ENCODE measurements at regions not wholly inside any gene's neighbourhood (a gene's known extent, or its start where the extent isn't known, plus 50 kb on each side); places are given as distances from the start of the nearest gene placed in this dataset.

DNA sequence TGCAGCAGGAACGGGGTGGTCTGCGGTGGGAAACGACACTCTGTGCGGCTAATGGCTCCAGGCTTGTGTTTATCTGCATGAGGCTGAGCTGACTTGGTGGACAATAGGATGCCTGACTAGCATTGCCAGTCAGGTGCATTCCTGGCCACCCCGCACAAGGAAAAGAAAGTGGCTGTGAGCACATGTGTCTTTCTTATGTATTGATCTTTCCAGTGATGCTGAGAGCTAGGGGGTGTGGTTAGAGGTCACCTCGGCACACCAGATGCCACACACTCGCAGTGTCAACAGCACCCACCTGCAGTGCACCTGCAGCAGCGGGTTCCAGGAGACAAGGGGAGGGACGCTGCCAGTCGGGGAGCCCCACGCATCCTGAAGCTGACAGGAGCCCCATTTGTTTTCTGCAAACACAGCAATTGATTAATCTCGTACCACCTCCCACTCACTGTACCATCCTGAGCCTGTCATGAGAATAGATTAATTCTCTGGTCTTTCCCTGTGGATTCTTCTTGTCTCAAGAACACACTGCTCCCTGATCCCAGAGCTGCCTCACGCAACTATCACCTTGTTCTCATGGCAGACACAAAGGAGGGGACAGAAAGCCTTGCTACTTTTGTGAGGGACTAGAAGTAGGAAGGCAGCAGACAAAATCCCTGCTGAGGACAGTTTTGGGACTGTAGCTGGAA, 251.7 kb upstream of the WWC1 start:
- FAIRE-seq (no peak), DNase-seq (ENCODE audit: low read depth, low spot score) (no peak)
- Histone ChIP-seq H3K36me3 (ENCODE audit: control insufficient read depth in 2 of 2, extremely low read depth in 1 of 2, insufficient read depth in 2 of 2, low read length in 2 of 2) (no peaks in the 10 kb centered on the region), H3K79me2 (ENCODE audit: control insufficient read depth, insufficient read depth, low read length) (no peaks in the 10 kb centered on the region), H3K4me2 (ENCODE audit: insufficient read depth, low read length) (no peak overlapping the region), H3K9me1 (replicated peaks; ENCODE audit: control insufficient read depth, extremely low read depth, insufficient read depth, low read length) (no peaks in the 10 kb centered on the region), H3K4me1 (ENCODE audit: control insufficient read depth, extremely low read depth, insufficient read depth, low read length) (no peaks in the 10 kb centered on the region), H3K27me3 (ENCODE audit: control insufficient read depth in 2 of 2, insufficient read depth in 2 of 2, low read length in 2 of 2) (no peaks in the 10 kb centered on the region), H3K9ac (replicated peaks; ENCODE audit: extremely low read depth, insufficient read depth, low read length) (no peak overlapping the region), H3K4me3 (replicated peaks in 1 of 3; ENCODE audit: insufficient read depth in 1 of 3, low read depth in 1 of 3, low read length in 3 of 3) (no peak overlapping the region), H4K20me1 (replicated peaks; ENCODE audit: control insufficient read depth, extremely low read depth, insufficient read depth, low read length) (no peaks in the 10 kb centered on the region), H3K27ac (ENCODE audit: insufficient read depth, low read depth, low read length) (no peak overlapping the region), H2AFZ (ENCODE audit: low read depth, low read length) (no peak overlapping the region), H3K9me3 (replicated peaks; ENCODE audit: control insufficient read depth, insufficient read depth, low read length) (peaks cover 1% of the 10 kb centered on the region)
- CTCF ChIA-PET, result no interaction called here
- dilution Hi-C loops (cut with MboI; ENCODE audit: extremely low pct_ligation_motif_present, low sequenced_read_pairs), result no loop called here
- TF ChIP-seq EZH2 (IDR thresholded peaks at IDR 0.05; ENCODE audit: borderline replicate concordance, low read depth, low read length, severe bottlenecking), result no peak
- no peak for TF ChIP-seq MYC (IDR thresholded peaks at IDR 0.05; ENCODE audit: low read depth, low read length)
- no peak for TF ChIP-seq JUN (IDR thresholded peaks at IDR 0.05; ENCODE audit: borderline replicate concordance, insufficient read depth, insufficient read length, low read depth)
- no peak for TF ChIP-seq POLR2AphosphoS5 (IDR thresholded peaks at IDR 0.05; ENCODE audit: insufficient read depth, low read depth, low read length)
- no peak for TF ChIP-seq GATA2 (IDR thresholded peaks at IDR 0.05; ENCODE audit: insufficient read depth, insufficient read length, low read depth, low read length)
- no peak for TF ChIP-seq FOS (IDR thresholded peaks at IDR 0.05; ENCODE audit: borderline replicate concordance, insufficient read depth, low read length)
- TF ChIP-seq POLR2A (IDR thresholded peaks at IDR 0.05; ENCODE audit: low read depth, low read length), result no peak
- TF ChIP-seq, protein P1, sequence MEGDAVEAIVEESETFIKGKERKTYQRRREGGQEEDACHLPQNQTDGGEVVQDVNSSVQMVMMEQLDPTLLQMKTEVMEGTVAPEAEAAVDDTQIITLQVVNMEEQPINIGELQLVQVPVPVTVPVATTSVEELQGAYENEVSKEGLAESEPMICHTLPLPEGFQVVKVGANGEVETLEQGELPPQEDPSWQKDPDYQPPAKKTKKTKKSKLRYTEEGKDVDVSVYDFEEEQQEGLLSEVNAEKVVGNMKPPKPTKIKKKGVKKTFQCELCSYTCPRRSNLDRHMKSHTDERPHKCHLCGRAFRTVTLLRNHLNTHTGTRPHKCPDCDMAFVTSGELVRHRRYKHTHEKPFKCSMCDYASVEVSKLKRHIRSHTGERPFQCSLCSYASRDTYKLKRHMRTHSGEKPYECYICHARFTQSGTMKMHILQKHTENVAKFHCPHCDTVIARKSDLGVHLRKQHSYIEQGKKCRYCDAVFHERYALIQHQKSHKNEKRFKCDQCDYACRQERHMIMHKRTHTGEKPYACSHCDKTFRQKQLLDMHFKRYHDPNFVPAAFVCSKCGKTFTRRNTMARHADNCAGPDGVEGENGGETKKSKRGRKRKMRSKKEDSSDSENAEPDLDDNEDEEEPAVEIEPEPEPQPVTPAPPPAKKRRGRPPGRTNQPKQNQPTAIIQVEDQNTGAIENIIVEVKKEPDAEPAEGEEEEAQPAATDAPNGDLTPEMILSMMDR (IDR thresholded peaks at IDR 0.05; ENCODE audit: extremely low read depth in 1 of 2, insufficient read depth in 1 of 2, low read depth in 1 of 2, low read length in 2 of 2), result no peak
- TF ChIP-seq, protein P2, sequence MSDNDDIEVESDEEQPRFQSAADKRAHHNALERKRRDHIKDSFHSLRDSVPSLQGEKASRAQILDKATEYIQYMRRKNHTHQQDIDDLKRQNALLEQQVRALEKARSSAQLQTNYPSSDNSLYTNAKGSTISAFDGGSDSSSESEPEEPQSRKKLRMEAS (IDR thresholded peaks at IDR 0.05; ENCODE audit: insufficient read depth, insufficient read length), result no peak
- intact Hi-C loops (cut with micrococcal nuclease), result no loop called here
- no TSS peak for BruUV-seq (replicated peaks)
- POLR2A ChIA-PET, result no interaction called here

Measured in endothelial cell of umbilical vein (primary cell).